SH-SY5Y (cell line): ENCODE measurements at regions not wholly inside any gene's neighbourhood (a gene's known extent, or its start where the extent isn't known, plus 50 kb on each side); places are given as distances from the start of the nearest gene placed in this dataset.

Experiments used
- GATA2 ChIP-seq: IDR thresholded peaks from 2 replicates; pipeline ENCODE4 v1.6.1; 2011; ENCODE audit warnings: mild to moderate bottlenecking, low read depth, low read length
- GATA3 ChIP-seq: IDR thresholded peaks from 2 replicates; pipeline ENCODE4 v1.6.1; 2011; ENCODE audit warnings: low read depth, mild to moderate bottlenecking, low read length, moderate library complexity

GRCh38 chr14:97039717-97040363 lies 242.7 kb downstream of the VRK1 start:
- TF ChIP-seq GATA2 (no peak), GATA3 (no peak)
